ENCODE measurements at regions not wholly inside any gene's neighbourhood (a gene's known extent, or its start where the extent isn't known, plus 50 kb on each side); places are given as distances from the start of the nearest gene placed in this dataset.

GRCh38 chrX:149272690-149273463 lies 232.2 kb downstream of the IDS start:
- TF ChIP-seq CTCF (conservative IDR thresholded peaks at IDR 0.05 in 1 of 2, IDR thresholded peaks at IDR 0.05 in 1 of 2; ENCODE audit: low read depth in 1 of 2, low read length in 2 of 2) (no peak), EZH2 (IDR thresholded peaks at IDR 0.05; ENCODE audit: low read length, missing control alignments) (no peak)
